MG63 (cell line): ENCODE measurements at regions not wholly inside any gene's neighbourhood (a gene's known extent, or its start where the extent isn't known, plus 50 kb on each side); places are given as distances from the start of the nearest gene placed in this dataset.

Experiments used
- DNase-seq: peaks from one replicate; pipeline ENCODE4 v3.0.0-alpha.2; 2020
- H3K27me3 ChIP-seq: fragments of 250-450 bp; sonication (Bioruptor Pico); 2 replicates; pipeline ENCODE4 v1.5.1; 2020; ENCODE audit warnings: mild to moderate bottlenecking, moderate library complexity
- H3K36me3 ChIP-seq: fragments of 250-450 bp; sonication (Bioruptor Pico); 2 replicates; pipeline ENCODE4 v1.5.1; 2020; ENCODE audit warnings: mild to moderate bottlenecking, moderate library complexity
- H3K4me3 ChIP-seq: fragments of 250-450 bp; sonication (Bioruptor Pico); 2 replicates; pipeline ENCODE4 v1.5.1; 2020; ENCODE audit warnings: mild to moderate bottlenecking, moderate library complexity
- H3K9me3 ChIP-seq: fragments of 250-450 bp; sonication (Bioruptor Pico); 2 replicates; pipeline ENCODE4 v1.5.1; 2020; ENCODE audit warnings: mild to moderate bottlenecking, moderate library complexity

DNA sequence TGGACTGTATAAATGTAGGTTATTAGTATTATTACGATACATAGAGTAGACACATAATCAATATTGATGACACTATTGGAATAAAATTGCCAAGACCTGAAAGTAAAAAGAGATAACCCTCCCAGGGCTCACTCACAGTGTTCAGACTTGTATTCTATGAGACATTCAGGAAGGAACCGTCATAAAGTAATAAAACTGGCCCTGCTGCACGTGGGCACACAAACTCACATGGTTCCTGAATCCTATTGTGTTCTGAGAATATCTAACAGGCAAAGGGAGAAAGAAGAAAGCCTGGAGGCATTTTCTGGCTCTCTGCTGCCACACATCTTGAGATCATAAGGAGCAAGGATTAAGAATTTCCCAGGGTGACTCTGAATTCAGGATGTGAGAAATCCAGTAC, 575.9 kb downstream of the HS3ST4 start:
- H3K36me3 ChIP-seq = no peaks in the 10 kb centered on the region
- no peak for DNase-seq
- H3K4me3 ChIP-seq = no peak overlapping the region
- H3K27me3 ChIP-seq = no peaks in the 10 kb centered on the region
- no peaks in the 10 kb centered on the region for H3K9me3 ChIP-seq

DNA sequence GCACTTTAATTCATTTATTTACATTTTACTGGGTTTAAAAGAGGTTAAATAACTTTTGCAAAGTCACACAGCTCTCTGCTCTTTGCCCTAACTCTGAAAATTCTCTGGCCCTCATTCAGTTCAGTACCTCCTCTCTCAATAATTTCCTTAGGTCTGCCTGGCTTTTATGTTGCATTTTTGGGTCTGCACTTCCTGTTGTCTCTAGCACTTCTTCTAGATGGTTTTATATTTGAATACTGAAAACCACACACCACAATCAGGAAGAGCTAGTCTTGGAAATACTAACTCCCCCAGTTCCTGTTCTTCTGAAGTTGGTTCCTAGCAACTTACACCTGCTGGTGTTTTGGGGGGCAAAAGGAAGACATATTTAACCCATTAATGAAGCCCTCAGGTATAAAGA, 577.9 kb downstream of the HS3ST4 start:
- H3K27me3 ChIP-seq = no peaks in the 10 kb centered on the region
- no peaks in the 10 kb centered on the region for H3K9me3 ChIP-seq
- DNase-seq = no peak
- H3K4me3 ChIP-seq = no peak overlapping the region
- H3K36me3 ChIP-seq = no peaks in the 10 kb centered on the region

DNA sequence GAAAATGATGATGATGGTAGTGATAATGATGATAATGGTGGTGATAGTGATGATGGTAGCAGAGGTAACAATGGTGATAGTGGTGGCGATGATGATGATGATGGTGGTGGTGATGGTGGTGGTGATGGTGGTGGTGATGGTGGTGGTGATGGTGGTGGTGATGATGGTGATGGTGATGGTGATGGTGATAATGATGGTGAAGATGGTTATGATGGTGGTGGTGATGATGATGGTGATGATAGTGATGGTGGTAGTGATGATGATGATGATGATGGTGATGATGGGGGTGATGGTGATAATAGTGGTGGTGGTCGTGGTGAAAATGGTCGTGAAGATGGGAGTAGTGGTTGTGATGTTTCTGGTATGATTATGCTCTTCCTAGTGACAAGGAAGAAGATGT, 581.8 kb downstream of the HS3ST4 start:
- no peaks in the 10 kb centered on the region for H3K9me3 ChIP-seq
- no peaks in the 10 kb centered on the region for H3K27me3 ChIP-seq
- no peak overlapping the region for H3K4me3 ChIP-seq
- no peaks in the 10 kb centered on the region for H3K36me3 ChIP-seq
- DNase-seq = no peak

DNA sequence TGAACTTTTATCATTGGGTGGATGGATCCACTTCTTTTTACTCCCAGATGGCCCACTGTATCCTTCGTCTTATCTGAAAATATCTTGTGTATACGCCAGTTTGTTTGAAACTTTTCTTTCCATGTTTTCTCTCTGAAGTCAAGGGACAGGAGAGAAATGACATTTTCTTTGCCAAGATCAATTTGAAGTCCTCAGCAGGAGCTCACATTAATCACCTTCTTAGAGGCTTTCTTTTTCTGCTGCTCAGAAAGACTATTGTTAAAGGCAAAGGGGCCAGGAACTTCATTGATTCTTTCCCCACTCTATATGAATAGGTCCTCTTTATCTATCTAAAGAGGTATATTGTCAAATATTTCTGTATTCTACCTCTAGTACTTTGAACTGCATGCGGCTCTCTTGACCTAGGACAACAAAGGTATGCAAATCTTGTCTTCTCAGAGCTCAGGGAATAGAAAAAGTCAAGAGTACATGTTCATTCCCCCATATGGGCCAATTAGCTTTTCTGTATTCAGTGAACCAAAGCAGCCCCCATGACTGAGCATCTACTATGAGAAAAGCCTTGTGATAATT, 583.3 kb downstream of the HS3ST4 start:
- Histone ChIP-seq H3K27me3 (no peaks in the 10 kb centered on the region), H3K4me3 (no peak overlapping the region), H3K36me3 (no peaks in the 10 kb centered on the region), H3K9me3 (no peaks in the 10 kb centered on the region)
- DNase-seq = no peak

DNA sequence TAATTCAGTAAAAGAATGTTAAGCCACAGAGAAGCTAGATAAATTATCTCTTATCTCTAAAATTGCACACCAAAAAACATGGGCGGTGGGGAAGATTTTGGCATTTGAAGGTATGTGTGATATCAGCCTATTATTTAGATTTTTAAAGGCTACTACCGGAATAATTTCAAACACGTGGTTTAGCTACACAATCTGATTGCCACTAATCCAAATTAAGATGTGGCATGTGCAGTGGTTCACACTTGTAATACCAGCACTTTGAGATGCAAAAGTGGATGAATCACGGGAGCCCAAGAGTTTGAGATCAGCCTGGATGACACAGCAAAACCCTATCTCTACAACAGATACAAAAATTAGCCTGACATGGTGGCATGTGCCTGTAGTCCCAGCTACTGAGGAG, 584.5 kb downstream of the HS3ST4 start:
- Histone ChIP-seq H3K4me3 (no peak overlapping the region), H3K36me3 (no peaks in the 10 kb centered on the region), H3K27me3 (no peaks in the 10 kb centered on the region), H3K9me3 (no peaks in the 10 kb centered on the region)
- DNase-seq = no peak

DNA sequence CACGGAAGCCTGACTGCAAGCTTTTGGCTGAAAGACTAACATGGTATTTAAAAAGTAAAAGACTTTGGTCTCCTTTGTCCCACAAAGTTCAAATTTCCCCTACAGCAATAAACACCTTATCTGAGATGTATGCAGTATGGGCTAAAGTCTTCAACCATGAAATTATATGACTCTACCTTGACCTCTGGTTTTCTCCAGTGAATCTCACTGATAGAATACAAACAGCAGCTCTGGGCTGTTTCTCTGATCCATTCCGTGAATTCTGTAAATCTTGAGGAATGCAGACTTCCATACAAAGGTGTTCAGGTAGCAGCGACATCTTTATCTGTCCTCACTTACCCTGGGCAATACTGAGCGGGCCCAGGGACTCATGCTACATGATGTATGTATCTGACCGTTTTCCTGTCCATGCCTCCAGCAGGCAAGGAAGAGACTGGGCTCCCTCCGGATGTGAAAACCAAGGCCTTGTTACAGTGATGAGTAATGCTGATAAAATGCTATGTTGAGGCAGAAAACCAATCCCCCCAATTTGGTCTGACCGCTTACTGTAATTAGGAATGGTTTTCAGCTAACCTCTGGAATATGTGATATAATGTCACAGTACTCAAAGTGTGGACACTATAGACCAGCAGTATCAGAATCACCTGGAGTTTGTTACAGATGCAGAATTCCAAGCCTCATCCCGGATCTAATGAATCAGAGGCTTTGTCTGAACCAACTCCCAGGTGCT, 589.8 kb downstream of the HS3ST4 start:
- H3K27me3 ChIP-seq = no peaks in the 10 kb centered on the region
- H3K4me3 ChIP-seq = no peak overlapping the region
- no peaks in the 10 kb centered on the region for H3K36me3 ChIP-seq
- H3K9me3 ChIP-seq = no peaks in the 10 kb centered on the region
- no peak for DNase-seq

DNA sequence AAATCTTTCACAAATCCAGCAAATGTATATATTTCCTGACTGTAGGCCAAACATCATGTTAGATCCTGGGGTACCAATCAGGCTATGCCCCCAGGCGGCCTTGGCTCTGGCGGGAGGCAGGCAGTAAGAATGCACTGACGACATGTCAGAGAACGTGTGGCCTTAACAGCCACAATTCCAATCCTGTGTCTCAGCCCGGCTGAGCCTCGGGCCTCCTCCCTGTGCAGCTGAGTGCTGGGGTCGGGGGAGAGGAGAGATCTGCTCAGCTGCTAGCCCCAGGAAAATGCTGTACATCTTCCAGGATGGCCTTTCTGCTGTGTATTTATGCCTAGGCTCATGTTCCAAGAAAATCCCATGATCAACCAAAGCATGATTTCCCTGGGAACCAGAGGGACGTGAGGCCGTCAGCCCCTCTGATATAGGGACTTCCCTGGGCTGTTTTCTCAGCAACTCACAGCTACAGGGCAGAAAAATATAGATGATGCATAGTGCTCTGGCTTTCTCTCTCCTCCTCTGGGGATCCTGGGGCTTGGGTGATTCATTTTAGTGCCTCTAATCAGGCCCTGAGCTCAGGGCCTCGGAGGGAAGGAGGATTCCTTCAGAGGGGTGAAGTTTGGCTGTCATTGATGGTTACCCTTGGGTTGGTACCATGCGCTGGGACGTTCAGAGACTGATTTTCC, 604.0 kb downstream of the HS3ST4 start:
- no peak for DNase-seq
- Histone ChIP-seq H3K27me3 (no peaks in the 10 kb centered on the region; the same call in 1 of the 2 replicates), H3K4me3 (no peak overlapping the region), H3K9me3 (no peaks in the 10 kb centered on the region), H3K36me3 (no peaks in the 10 kb centered on the region)

DNA sequence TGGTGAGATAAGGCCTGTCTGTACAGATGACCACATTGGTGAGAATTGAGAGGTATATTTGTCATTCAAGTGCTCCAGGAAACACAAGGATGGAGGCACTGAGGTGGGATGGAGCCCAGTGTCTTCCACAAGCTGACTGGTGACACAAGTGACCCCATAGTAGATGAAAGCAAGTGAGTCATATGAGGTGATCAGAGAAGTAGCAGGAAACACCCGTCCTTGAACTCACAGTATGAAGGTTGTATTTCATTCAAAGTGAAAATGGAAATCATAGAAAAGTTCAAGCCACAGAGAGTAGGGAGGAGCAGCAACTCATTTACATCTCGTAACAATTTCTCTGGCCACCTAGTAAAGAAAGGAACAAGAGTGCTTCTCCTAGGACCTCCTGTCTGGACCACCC, 609.8 kb downstream of the HS3ST4 start:
- no peaks in the 10 kb centered on the region for H3K36me3 ChIP-seq
- no peak for DNase-seq

DNA sequence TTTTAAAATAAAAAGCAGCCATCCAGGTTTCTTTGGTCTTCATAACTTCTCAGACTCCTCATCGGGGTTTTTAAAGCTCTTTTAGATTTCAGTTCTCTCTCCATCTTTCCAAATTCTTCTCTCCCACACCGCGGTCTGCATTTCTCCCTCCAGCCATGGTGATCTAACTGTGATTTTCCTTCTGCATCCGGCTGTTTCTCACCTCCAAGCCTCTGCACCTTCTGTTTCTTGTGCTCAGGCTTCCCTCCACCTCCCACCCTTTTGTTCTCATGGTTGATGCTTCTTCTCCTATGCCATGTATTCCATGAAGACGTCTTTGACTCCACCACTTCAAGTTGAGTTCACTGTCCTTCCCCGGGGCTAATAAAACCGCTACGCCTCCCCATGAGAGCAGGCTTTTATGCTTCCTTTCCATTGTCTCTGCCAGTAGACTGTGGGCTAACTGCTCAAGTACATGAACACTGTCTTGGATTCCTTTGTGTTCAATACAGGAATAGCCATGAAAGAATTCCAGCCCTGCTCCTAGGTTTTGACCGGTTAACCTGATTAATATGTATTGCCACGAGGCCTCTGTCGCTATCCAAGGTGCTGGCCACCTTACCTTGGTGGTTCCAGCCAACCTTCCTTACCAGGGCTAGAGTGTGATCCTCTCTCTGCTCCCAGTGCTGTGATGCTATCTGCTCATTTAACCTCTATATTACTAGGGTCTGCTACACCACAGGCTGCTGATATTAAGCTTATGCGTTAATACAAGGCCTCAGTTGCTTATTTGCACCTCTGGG, 625.1 kb downstream of the HS3ST4 start:
- no peaks in the 10 kb centered on the region for H3K9me3 ChIP-seq
- no peaks in the 10 kb centered on the region for H3K27me3 ChIP-seq
- no peak for DNase-seq
- H3K36me3 ChIP-seq = no peaks in the 10 kb centered on the region
- H3K4me3 ChIP-seq = no peak overlapping the region

More for the DNA sequence above, 609.8 kb downstream of the HS3ST4 start:
- Histone ChIP-seq H3K27me3 (no peaks in the 10 kb centered on the region; the same call in 1 of the 2 replicates), H3K4me3 (no peak overlapping the region), H3K9me3 (no peaks in the 10 kb centered on the region)

DNA sequence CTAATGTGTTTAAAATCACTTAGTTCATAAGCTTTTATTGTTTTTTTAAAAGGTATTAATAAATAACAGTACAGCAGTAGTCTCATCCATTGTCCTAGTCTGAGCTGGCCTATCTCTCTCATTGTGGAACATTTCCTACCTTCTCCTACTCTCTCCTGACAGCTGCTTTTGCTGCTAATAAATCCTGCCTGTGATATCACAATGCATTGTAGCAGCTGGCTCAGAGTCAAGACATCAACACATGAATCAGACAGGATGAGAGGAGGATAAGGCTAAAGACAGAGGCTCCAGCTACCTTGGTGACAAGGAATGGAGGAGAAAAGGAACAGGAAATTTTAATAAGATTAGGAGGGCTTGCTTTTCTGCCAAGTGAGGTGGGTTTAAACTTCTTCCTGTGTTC, 626.1 kb downstream of the HS3ST4 start:
- Histone ChIP-seq H3K27me3 (no peaks in the 10 kb centered on the region), H3K36me3 (no peaks in the 10 kb centered on the region), H3K4me3 (no peak overlapping the region), H3K9me3 (no peaks in the 10 kb centered on the region)
- DNase-seq = no peak

DNA sequence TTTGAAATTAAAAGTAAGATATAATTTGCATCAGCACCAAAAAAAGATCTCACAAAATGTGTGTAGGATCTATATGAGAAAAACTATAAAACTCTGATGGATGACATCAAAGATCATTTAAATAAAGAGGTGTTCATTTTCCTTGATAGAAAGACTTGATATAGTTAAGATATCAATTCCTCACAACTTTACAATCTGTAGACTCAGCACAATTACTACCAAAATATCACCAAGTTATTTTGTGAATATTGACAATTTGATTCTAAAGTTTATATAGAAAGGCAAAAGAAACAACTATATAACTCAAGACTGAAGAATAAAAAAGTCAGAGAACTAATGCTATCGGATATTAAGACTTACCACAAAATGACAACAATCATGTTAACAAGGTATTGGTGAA, 638.9 kb downstream of the HS3ST4 start:
- H3K36me3 ChIP-seq = no peaks in the 10 kb centered on the region
- no peak overlapping the region for H3K4me3 ChIP-seq
- H3K27me3 ChIP-seq = no peaks in the 10 kb centered on the region
- DNase-seq = no peak
- no peaks in the 10 kb centered on the region for H3K9me3 ChIP-seq

DNA sequence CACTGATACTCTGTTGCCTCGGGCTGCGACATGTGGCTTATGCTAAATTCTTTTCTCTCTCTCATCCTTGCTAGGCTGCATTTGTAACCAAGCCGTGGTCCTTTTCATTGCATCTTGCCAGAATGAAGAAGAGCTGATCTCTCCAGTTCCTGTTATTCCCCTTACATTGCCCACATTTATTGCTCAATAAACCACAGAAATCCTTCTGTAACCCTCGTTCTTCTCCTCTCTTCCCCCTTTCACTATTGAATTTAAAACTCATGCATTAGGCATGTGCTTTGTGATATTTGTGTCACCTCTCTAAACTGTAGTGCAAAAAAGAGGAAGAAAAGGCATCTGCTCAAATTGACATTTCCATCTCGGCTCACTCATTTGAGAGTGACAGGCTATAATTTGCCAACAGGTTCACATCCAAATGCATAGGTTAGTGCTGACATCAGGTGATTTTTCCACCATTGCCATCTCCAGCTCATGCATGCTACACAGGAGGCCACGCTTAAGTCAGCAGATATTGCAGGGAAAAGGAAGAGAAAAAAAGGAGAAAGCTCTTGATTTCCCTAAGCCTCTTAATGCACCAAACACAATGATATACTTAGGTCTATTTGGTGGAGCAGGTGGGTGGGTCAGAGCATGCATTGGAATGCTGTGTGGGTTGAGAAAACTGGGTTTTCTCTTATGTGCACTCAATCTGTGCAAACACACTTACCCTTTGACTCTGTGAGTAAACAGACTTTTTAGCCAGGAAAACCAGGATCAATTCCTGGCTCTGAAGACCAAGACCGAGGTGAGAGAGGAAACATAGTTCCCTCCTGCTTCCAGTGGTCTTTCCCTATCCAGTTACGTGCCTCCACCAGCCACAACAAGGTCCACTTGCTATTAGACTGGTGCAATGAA, 642.7 kb downstream of the HS3ST4 start:
- no peak for DNase-seq
- H3K27me3 ChIP-seq = no peaks in the 10 kb centered on the region; the same call in 1 of the 2 replicates
- H3K9me3 ChIP-seq = no peaks in the 10 kb centered on the region

DNA sequence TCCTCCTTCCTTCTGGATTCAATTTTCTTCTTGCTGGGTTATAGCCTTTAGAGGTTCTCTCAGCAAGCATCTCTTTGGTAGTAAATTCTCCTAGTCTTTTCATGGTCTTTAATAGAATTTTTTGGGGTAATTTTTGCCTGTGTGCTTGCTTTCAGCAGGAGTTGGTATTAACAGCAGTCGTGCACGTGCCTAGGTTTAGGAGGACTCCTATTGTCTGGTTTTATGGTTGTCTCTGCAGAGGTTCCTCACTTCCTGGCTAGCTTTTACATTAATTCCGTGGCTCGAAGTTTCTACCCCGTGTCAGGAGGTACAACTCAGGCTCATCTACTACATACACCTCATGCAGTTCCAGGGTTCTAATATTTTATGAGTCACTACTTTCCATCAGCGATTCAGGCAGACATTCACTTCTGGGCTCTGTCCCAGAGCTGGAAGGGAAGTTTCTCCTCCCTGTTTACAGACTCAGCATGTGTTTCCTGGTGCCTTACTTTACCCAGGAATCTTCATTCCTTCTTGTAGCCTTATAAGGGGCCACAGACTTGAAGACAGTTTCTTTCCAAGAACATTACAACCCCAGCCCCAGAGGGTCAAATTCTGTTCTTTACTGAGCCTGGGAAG, 643.6 kb downstream of the HS3ST4 start:
- H3K4me3 ChIP-seq = no peak overlapping the region
- no peaks in the 10 kb centered on the region; the same call in 1 of the 2 replicates for H3K27me3 ChIP-seq
- DNase-seq = no peak
- no peaks in the 10 kb centered on the region for H3K9me3 ChIP-seq
- no peaks in the 10 kb centered on the region for H3K36me3 ChIP-seq

More for the DNA sequence above, 642.7 kb downstream of the HS3ST4 start:
- Histone ChIP-seq H3K36me3 (no peaks in the 10 kb centered on the region), H3K4me3 (no peak overlapping the region)

DNA sequence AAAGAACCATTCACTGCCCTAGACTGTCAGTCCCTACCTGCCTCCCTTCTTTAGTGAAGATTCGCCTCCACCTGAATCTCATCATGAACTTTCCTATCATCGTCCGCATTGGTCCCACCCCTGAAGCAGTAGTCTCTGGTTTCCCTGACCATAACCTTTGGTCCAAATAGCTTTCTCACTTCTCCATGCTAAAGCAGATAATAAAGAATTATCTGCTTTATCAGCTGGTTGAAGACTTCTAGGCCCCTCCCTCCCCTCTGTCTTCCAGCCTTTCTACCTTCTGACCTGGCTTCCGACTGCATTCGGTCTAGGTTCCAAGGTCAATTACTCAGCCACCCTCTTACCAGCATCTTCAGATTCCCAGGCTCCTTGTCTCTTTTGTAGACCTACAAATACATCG, 650.9 kb downstream of the HS3ST4 start:
- no peaks in the 10 kb centered on the region; the same call in 1 of the 2 replicates for H3K27me3 ChIP-seq

DNA sequence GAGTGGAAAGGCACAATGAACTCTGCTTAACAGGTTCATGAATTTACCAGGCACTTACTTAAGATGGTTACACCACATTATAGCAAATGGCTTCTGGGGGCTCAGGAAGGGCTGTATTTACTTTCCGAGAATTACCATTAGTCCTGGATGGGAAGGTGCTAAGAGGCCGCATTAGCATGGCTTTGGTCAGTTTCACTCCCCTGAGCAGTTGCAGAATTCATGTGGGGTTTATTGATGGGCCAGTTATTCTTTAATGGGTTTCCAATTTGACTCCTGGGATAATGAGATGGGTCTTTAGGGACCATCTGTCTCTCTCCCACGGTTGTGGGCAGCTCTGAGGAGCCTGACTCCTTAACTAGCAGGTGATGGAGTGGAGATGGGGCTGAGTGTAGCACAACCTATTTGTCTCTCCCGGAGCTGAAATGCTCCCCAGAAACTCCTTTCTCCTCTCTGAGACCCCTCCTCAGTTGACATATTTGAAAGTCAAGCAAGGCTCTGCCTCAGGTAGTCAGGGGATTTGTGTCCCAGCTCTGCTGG, 652.5 kb downstream of the HS3ST4 start:
- DNase-seq = no peak
- no peak overlapping the region for H3K4me3 ChIP-seq
- H3K9me3 ChIP-seq = no peaks in the 10 kb centered on the region
- no peaks in the 10 kb centered on the region for H3K27me3 ChIP-seq
- no peaks in the 10 kb centered on the region for H3K36me3 ChIP-seq

More for the DNA sequence above, 650.9 kb downstream of the HS3ST4 start:
- Histone ChIP-seq H3K4me3 (no peak overlapping the region), H3K9me3 (no peaks in the 10 kb centered on the region), H3K36me3 (no peaks in the 10 kb centered on the region)
- no peak for DNase-seq

DNA sequence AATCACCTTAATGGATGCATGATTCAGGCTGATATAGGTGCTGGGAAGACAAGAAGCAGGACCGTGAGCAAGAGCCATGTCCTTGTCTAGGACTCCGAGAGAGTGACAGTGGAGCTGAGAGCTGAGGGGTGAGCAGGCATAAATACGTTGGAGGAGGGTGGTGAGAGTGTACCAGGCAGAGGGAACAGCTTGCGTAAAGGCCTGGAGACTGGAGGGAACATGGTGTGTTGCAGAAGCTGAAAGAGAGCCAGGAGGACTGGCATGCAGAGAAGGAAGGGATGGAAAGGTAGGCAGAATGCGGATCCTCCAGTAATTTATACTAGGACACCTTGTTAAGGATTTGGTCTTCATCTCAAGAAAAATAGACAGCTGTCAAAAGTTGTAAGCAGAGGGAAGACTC, 653.2 kb downstream of the HS3ST4 start:
- no peak for DNase-seq
- no peaks in the 10 kb centered on the region for H3K9me3 ChIP-seq
- no peak overlapping the region for H3K4me3 ChIP-seq
- no peaks in the 10 kb centered on the region for H3K27me3 ChIP-seq
- H3K36me3 ChIP-seq = no peaks in the 10 kb centered on the region
